Breast epithelium (tissue), 4 donors: ENCODE measurements at regions not wholly inside any gene's neighbourhood (a gene's known extent, or its start where the extent isn't known, plus 50 kb on each side); places are given as distances from the start of the nearest gene placed in this dataset.

Experiments used
- DNase-seq, 2 donors: peaks; one replicate each; pipeline ENCODE4 v3.0.0-alpha.2; 2019; ENCODE audit warnings: low spot score in 2 of 2
- H3K27ac ChIP-seq, 2 donors: fragments of 200-600 bp; sonication (generic) in 1 of 2; one replicate each; pipeline ENCODE4 v1.5.1; 2016 to 2019; ENCODE audit warnings: mild to moderate bottlenecking in 1 of 2
- H3K27me3 ChIP-seq, 2 donors: fragments of 200-600 bp; sonication (generic) in 1 of 2; one replicate each; pipeline versions ENCODE4 v1.5.1 to v1.6.0; 2017 to 2019; ENCODE audit warnings: control low read depth in 1 of 2, mild to moderate bottlenecking in 1 of 2
- H3K36me3 ChIP-seq: fragments of 200-600 bp; one replicate; pipeline ENCODE4 v1.5.1; 2019
- H3K4me1 ChIP-seq, 2 donors: fragments of 200-600 bp; sonication (generic); one replicate each; pipeline ENCODE4 v1.5.1; 2016 to 2019; ENCODE audit warnings: control low read depth in 1 of 2
- H3K4me3 ChIP-seq, 3 donors: fragments of 200-600 bp; sonication (generic); 1 replicate in 2 of 3; 2 replicates in 1 of 3; pipeline ENCODE4 v1.5.1; 2016 to 2019; ENCODE audit warnings: mild to moderate bottlenecking in 3 of 3, moderate library complexity in 2 of 3
- H3K9me3 ChIP-seq, 2 donors: fragments of 200-600 bp; sonication (generic) in 1 of 2; one replicate each; pipeline ENCODE4 v1.5.1; 2016 to 2019; ENCODE audit warnings: control low read depth in 1 of 2
- POLR2A ChIP-seq: fragments of 450-650 bp; IDR thresholded peaks from one replicate; pipeline ENCODE4 v1.6.1; 2016; ENCODE audit warnings: antibody characterized with exemption, mild to moderate bottlenecking, moderate library complexity
- POLR2AphosphoS5 ChIP-seq, 3 donors: sonication (generic); formaldehyde crosslinking; IDR thresholded peaks; one replicate each; pipeline ENCODE4 v1.6.1; 2017; ENCODE audit warnings: antibody characterized with exemption in 3 of 3
- intact Hi-C: fragments of 100-400 bp; cut with DNase I; formaldehyde crosslinking; loops from one replicate; pipeline ENCODE4 v1.15.1; 2023; ENCODE audit warnings: low total_unique reads
- TF ChIP-seq, protein P1 (sequence below), 3 donors: fragments of 450-650 bp; IDR thresholded peaks; one replicate each; pipeline ENCODE4 v1.5.1; 2016 to 2017; ENCODE audit warnings: antibody characterized with exemption in 3 of 3, mild to moderate bottlenecking in 3 of 3, moderate library complexity in 3 of 3

DNA sequence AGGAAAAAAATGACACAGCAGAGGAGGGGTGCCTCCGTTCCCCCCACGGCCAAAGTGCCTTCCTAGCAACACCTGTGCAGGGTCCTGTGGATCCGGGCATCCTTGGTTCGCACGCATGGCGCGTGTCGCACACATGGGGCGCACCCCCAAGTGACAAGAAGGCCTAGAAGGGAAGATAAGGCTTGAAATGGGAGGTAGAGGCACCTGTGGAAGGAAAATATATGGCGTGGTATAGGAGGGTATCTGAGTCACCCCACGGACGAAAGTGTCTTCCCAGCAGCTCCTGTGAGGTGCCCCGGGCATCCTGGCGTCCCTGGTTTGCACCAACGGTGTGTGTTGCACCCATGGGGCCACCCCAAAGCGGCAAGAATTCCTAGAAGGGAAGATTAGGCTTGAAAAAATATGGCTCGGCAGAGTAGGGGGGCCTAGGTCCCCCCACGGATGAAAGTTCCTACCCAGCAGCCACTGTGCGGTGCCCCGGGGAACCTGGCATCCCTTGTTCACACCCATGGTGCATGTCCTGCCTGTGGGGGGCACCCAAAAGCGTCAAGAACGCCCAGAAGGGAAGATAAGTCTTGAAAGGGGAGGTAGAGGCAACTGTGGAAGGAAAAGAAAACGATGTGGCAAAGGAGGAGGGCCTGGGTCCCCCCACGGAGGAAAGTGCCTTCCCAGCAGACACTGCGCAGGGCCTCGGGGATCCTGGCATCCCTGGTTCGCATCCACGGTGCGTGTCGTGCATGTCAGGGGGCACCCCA lies 280.0 kb downstream of the ALG10 start:
- no peak for DNase-seq
- Histone ChIP-seq H3K9me3 (peaks cover 64 to 99% of the 10 kb centered on the region in 2 donors), H3K4me3 (no peak overlapping the region), H3K27ac (no peak overlapping the region), H3K27me3 (no peaks in the 10 kb centered on the region), H3K36me3 (no peaks in the 10 kb centered on the region), H3K4me1 (no peaks in the 10 kb centered on the region)
- intact Hi-C loops, result no loop called here
- TF ChIP-seq POLR2AphosphoS5 (IDR thresholded peaks at IDR 0.05), result no peak
- TF ChIP-seq POLR2A, result no peak
- TF ChIP-seq, protein P1, sequence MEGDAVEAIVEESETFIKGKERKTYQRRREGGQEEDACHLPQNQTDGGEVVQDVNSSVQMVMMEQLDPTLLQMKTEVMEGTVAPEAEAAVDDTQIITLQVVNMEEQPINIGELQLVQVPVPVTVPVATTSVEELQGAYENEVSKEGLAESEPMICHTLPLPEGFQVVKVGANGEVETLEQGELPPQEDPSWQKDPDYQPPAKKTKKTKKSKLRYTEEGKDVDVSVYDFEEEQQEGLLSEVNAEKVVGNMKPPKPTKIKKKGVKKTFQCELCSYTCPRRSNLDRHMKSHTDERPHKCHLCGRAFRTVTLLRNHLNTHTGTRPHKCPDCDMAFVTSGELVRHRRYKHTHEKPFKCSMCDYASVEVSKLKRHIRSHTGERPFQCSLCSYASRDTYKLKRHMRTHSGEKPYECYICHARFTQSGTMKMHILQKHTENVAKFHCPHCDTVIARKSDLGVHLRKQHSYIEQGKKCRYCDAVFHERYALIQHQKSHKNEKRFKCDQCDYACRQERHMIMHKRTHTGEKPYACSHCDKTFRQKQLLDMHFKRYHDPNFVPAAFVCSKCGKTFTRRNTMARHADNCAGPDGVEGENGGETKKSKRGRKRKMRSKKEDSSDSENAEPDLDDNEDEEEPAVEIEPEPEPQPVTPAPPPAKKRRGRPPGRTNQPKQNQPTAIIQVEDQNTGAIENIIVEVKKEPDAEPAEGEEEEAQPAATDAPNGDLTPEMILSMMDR (IDR thresholded peaks at IDR 0.05), result no peak

GRCh38 chr12:34303091-34303870 lies 281.0 kb downstream of the ALG10 start:
- H3K4me3 ChIP-seq, result no peak overlapping the region
- H3K4me1 ChIP-seq, result no peaks in the 10 kb centered on the region
- no peak overlapping the region for H3K27ac ChIP-seq
- H3K27me3 ChIP-seq, result no peaks in the 10 kb centered on the region
- intact Hi-C loops, result no loop called here
- DNase-seq, result no peak
- H3K36me3 ChIP-seq, result no peaks in the 10 kb centered on the region
- TF ChIP-seq, protein P1 (IDR thresholded peaks at IDR 0.05), result no peak
- peaks cover 72 to 99% of the 10 kb centered on the region in 2 donors for H3K9me3 ChIP-seq

- Histone ChIP-seq H3K9me3 (peaks cover 76 to 100% of the 10 kb centered on the region in 2 donors), H3K27ac (no peak overlapping the region), H3K27me3 (no peaks in the 10 kb centered on the region), H3K4me1 (no peaks in the 10 kb centered on the region), H3K4me3 (no peak overlapping the region), H3K36me3 (no peaks in the 10 kb centered on the region)
- no peak for DNase-seq
- TF ChIP-seq POLR2A (no peak), POLR2AphosphoS5 (IDR thresholded peaks at IDR 0.05) (no peak)
- TF ChIP-seq, protein P1 (IDR thresholded peaks at IDR 0.05), result no peak
- intact Hi-C loops, result no loop called here
Observed at GRCh38 chr12:34304001-34304400, 281.7 kb downstream of the ALG10 start.

GRCh38 chr12:34304546-34304945 lies 282.2 kb downstream of the ALG10 start:
- peaks cover 78 to 100% of the 10 kb centered on the region in 2 donors for H3K9me3 ChIP-seq
- H3K27me3 ChIP-seq, result no peaks in the 10 kb centered on the region
- no peak overlapping the region for H3K27ac ChIP-seq
- H3K4me3 ChIP-seq, result no peak overlapping the region
- intact Hi-C loops, result no loop called here
- TF ChIP-seq, protein P1 (IDR thresholded peaks at IDR 0.05), result no peak
- TF ChIP-seq POLR2AphosphoS5 (IDR thresholded peaks at IDR 0.05) (no peak), POLR2A (no peak)
- H3K4me1 ChIP-seq, result no peaks in the 10 kb centered on the region
- H3K36me3 ChIP-seq, result no peaks in the 10 kb centered on the region
- no peak for DNase-seq

DNA sequence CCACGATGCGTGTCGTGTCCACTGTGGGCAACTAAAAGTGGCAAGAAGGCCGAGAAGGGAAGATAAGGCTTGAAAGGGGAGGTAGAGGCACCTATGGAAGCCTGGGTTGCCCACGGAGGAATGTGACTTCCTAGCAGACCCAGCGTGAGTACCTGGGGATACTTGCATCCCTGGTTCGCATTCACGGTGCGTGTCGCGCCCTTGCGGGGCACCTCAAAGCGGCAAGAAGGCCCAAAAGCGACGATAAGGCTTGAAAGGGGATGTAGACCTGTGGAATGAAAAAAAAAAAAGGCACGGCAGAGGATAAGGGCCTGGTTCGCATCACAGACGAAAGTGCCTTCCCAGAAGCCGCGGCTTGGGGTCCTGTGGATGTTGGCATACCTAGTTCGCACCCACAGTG lies 282.9 kb downstream of the ALG10 start:
- intact Hi-C loops, result no loop called here

More for the DNA sequence above, 282.9 kb downstream of the ALG10 start:
- no peaks in the 10 kb centered on the region for H3K27me3 ChIP-seq
- no peak overlapping the region for H3K4me3 ChIP-seq
- no peak for TF ChIP-seq POLR2A
- TF ChIP-seq, protein P1 (IDR thresholded peaks at IDR 0.05), result no peak
- TF ChIP-seq POLR2AphosphoS5 (IDR thresholded peaks at IDR 0.05), result no peak
- H3K36me3 ChIP-seq, result no peaks in the 10 kb centered on the region
- H3K4me1 ChIP-seq, result no peaks in the 10 kb centered on the region
- H3K27ac ChIP-seq, result no peak overlapping the region
- peaks cover 78 to 99% of the 10 kb centered on the region in 2 donors for H3K9me3 ChIP-seq
- no peak for DNase-seq
